ENCODE measurements at regions not wholly inside any gene's neighbourhood (a gene's known extent, or its start where the extent isn't known, plus 50 kb on each side); places are given as distances from the start of the nearest gene placed in this dataset.

GRCh38 chr6:14985366-14985765 is 260.5 kb upstream of the JARID2 start:
- Histone ChIP-seq H3K27ac (replicated peaks) (no peak overlapping the region), H3K4me3 (replicated peaks; ENCODE audit: insufficient read depth, low read length) (no peak overlapping the region), H3K27me3 (ENCODE audit: insufficient read depth, poor library complexity, severe bottlenecking) (no peaks in the 10 kb centered on the region)
- TF ChIP-seq CTCF (IDR thresholded peaks at IDR 0.05; ENCODE audit: insufficient read depth, low read length) (no peak), SPI1 (IDR thresholded peaks at IDR 0.05; ENCODE audit: borderline replicate concordance, low read depth) (no peak), POLR2AphosphoS5 (IDR thresholded peaks at IDR 0.05; ENCODE audit: low read depth) (no peak), REST (IDR thresholded peaks at IDR 0.05; ENCODE audit: insufficient replicate concordance, low read depth) (no peak), GABPA (IDR thresholded peaks at IDR 0.05; ENCODE audit: low read depth) (no peak)
- DNase-seq (ENCODE audit: low read depth in 1 of 2, low spot score in 1 of 2), result no peak

GRCh38 chr6:14986370-14986769 is 259.5 kb upstream of the JARID2 start:
- H3K4me3 ChIP-seq (replicated peaks; ENCODE audit: insufficient read depth, low read length), result no peak overlapping the region
- no peak for DNase-seq (ENCODE audit: low read depth in 1 of 2, low spot score in 1 of 2)
- TF ChIP-seq SPI1 (IDR thresholded peaks at IDR 0.05; ENCODE audit: borderline replicate concordance, low read depth), result no peak
- no peak for TF ChIP-seq CTCF (IDR thresholded peaks at IDR 0.05; ENCODE audit: insufficient read depth, low read length)
- no peak for TF ChIP-seq REST (IDR thresholded peaks at IDR 0.05; ENCODE audit: insufficient replicate concordance, low read depth)
- TF ChIP-seq GABPA (IDR thresholded peaks at IDR 0.05; ENCODE audit: low read depth), result no peak
- TF ChIP-seq POLR2AphosphoS5 (IDR thresholded peaks at IDR 0.05; ENCODE audit: low read depth), result no peak
- H3K27ac ChIP-seq (replicated peaks), result no peak overlapping the region
- no peaks in the 10 kb centered on the region for H3K27me3 ChIP-seq (ENCODE audit: insufficient read depth, poor library complexity, severe bottlenecking)

GRCh38 chr6:14987490-14987889 is 258.4 kb upstream of the JARID2 start:
- no peak overlapping the region for H3K4me3 ChIP-seq (replicated peaks; ENCODE audit: insufficient read depth, low read length)
- no peaks in the 10 kb centered on the region for H3K27me3 ChIP-seq (ENCODE audit: insufficient read depth, poor library complexity, severe bottlenecking)
- no peak for DNase-seq (ENCODE audit: low read depth in 1 of 2, low spot score in 1 of 2)
- no peak for TF ChIP-seq SPI1 (IDR thresholded peaks at IDR 0.05; ENCODE audit: borderline replicate concordance, low read depth)
- no peak for TF ChIP-seq POLR2AphosphoS5 (IDR thresholded peaks at IDR 0.05; ENCODE audit: low read depth)
- TF ChIP-seq GABPA (IDR thresholded peaks at IDR 0.05; ENCODE audit: low read depth), result no peak
- TF ChIP-seq CTCF (IDR thresholded peaks at IDR 0.05; ENCODE audit: insufficient read depth, low read length), result no peak
- no peak for TF ChIP-seq REST (IDR thresholded peaks at IDR 0.05; ENCODE audit: insufficient replicate concordance, low read depth)
- no peak overlapping the region for H3K27ac ChIP-seq (replicated peaks)

All from HL-60 (cell line).